ENCODE measurements at regions not wholly inside any gene's neighbourhood (a gene's known extent, or its start where the extent isn't known, plus 50 kb on each side); places are given as distances from the start of the nearest gene placed in this dataset.
"Not testable (repeated sequence)": the region's sequence is repeated elsewhere in the genome, so short reads cannot be mapped to it uniquely, and the experiment has no call there.

DNA sequence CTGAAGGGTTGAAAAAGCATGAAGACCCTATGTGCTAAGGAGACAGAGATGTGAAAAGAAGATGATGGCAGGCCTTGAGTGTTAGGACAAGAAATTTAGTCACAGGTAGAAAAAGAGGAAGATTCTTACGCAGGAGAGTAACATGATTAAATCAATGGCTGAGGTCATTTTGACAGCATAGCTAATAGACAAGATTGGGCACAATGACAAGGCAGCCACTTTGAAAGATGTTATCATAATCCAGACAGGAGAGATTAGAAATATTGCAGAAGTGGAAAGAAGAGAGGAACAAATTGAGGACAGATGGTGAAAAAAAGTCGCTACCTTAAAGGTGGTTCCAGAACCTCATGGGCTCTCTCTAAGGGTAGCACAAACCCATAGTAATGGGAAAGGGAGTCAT lies 228.8 kb upstream of the DDHD1 start:
- DNase-seq, result no peak

DNA sequence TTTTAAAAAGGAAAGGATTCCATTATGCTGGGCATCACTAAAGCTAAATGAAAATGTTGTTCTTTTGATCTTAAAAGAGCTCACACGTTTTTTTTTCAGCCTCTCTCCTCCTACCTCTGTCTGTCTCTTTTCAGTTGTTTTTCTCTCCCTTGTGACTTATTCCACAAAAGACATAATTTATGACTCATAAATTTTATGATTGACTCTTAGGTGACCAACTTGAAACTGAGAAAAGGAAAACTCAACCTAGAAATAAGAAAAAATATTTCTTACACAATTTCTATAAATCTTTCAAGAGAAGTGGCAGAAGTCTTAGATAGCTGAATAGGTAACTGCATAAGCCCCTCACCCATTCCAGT lies 227.7 kb upstream of the DDHD1 start:
- no peak for DNase-seq

DNA sequence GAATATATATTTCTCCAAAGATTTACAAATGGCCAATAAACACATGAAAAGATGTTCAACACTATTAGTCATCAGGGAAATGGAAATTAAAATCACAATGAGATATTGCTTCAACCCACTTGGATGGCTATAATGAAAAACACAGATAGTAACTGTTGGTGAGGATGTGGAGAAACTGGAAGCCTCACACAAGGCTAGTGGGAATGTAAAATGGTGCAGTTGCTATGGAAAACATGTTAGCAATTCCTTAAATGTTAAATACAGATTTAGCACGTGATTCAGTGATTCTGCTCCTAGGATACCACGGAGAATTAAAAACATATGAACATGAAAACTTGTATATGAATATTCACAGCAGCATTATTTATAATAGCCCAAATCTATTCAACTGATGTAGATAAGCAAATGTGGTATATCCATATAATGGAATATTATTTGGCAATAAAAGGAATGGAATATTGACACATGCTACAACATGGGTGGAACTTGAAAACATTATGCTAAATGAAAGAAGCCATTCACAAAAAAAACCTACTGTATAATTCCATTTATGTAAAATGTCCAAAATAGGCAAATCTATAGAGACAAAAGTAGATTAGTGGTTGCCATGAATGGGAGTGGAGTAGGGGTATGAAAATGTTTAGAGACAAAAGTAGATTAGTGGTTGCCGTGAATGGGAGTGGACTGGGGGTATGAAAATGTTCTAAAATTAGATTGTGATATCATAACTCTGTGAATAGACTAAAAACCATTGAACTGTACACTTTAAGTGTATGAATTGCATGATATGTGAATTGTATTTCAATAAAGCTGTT lies 227.1 kb upstream of the DDHD1 start:
- DNase-seq, result no peak

DNA sequence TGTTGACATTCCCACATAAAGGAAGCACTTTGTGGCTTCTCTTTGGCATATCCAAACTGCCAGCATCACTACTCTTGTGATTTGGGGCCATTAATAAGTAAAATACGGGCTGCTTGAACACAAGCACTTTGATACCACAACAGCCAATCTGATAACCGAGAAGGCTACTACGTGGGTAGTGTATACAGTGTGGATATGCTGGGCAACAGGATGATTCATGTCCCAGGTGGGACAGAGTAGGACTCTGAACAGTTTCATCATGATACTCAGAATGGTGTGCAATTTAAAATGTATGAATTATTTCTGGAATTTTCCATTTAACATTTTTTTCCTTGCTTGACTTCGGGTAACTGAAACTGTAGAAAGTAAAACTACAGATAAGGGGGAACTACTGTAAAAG lies 225.0 kb upstream of the DDHD1 start:
- DNase-seq, result no peak

DNA sequence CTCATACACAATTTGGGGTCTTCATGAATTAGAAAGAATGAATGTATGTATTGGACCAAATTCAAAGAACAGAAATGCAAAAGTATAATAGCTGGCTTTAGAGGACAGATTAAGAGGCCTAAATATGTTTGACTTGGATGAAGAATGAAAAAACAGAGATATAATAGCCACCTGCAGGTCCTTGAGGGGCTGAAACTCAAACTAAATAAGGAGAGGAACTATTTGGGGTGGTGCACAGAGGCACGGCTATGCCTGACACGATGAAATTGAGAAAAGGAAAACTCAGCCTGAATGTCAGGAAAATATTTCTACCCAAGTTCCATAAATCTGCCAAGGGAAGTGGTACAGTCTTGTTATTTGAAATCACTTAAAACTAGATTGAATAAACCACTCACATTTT lies 222.9 kb upstream of the DDHD1 start:
- peak; percentile 70 for DNase-seq

DNA sequence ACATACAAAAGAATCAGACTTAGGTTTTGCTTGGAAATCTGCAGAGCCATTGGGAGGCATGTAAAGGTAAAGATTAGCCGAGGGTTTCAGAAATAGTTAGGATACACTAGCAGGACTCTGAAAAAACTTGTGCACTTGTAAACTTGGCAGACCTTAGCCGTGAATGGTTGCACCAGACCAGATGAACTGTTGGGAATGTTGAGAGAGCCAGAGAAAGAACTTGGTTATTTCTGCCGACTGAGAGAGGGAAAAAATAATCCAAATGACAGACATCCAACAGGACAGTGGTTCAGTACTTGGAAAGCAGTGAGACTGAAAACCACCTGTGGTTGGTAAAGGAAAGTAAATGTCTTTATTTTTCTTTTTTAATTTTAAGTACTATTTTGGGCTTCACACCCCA lies 222.5 kb upstream of the DDHD1 start:
- DNase-seq, result no peak

DNA sequence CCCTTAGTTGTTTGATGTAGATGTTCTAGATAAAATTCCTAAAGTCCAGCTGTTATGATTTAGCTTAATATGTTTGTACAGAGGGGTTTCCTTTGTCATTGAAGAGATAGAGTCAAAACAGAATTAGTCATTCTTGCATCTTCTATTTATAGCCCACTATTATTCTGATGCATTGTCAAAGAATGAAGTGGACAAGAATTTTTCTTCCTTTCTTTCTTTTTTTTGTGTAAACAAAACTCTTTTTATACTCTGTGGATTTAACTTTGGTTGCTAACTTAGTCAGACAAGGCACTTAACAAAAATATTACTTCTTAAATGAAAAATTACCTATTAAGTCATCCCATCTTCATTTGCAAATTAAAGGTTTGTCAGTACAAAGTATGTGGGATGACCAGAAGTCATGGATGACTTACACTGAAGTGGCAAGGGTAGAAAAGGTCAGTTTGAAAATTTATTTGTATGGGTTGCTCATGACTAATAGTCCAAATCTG lies 215.6 kb upstream of the DDHD1 start:
- no peak for DNase-seq

DNA sequence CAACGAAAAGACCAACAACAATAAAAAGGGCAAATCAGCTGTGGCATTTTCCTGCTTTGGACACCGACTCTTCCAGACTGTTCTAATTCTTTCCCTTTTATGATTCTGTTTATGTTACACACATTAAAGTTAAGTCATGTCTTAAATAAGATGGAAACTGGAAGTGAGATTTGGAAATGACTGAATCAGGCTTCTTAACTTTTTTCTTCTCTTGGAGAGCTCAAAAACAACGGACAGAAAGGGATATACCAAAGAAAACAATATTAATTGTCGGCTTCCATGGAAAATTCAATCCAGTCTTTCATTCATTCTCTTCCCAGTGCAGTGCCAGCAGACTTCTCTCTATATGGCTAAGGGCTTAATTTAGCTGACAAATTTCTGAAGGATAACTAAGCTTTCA lies 214.9 kb upstream of the DDHD1 start:
- no peak for DNase-seq

DNA sequence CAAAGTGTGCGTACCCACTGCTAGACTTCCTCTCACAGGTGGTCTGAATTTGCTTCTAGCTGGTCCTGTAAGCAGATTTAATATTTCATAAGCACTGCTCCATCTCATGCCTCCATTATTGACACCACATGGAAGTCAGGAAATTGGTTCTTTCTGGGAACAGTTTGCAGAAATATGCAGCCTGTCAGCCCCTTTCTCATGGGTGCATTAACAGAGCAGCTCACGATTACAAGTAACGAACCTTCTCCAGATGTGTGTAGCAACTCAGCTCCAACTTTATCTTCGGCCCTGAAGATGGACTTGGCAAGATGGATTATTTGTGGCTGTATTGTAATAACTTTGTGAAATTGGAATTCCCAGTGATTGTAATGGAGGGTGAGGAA lies 214.5 kb upstream of the DDHD1 start:
- DNase-seq, result no peak

DNA sequence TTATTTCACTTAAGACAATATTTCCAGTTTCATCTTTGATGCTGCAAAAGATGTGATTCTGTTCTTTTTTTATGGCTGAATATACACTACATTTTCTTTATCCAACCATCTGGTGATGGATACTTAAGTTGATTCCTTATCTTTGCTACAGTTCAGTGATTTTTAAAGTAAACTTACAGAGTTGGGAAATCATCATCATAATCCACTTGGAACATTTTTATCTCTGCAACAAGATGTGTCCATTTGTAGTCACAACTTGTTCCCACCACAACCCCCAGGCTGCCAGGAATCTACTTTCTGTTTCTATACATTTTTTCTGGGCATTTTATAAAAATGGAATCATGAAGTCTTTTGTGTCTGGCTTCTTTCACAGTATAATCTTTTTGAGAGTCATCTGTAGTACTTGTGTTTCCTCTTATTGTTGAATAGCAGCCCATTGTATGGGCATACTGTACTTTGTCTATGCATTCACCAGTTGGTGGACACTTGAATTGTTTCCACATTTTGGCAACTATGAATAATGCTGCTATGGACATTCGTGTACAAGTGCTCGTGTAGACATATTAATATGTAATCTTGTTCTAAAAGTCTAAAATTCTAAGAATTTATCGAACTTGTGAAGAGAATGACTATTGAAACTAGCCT lies 212.5 kb upstream of the DDHD1 start:
- no peak for DNase-seq

DNA sequence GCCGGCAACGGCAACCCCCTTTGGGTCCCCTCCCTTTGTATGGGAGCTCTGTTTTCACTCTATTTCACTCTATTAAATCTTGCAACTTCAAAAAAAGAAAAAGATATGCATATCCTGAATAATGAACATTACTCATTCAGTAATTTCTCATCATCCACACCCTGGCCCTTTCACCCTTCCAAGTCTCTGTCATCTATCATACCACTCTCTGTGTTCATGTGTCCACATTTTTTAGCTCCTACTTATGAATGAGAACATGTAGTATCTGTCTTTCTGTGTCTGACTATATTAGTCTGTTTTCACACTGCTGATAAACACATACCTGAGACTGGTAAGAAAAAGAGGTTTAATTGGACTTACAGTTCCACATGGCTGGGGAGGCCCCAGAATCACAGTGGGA lies 209.8 kb upstream of the DDHD1 start:
- not testable (repeated sequence) for DNase-seq

DNA sequence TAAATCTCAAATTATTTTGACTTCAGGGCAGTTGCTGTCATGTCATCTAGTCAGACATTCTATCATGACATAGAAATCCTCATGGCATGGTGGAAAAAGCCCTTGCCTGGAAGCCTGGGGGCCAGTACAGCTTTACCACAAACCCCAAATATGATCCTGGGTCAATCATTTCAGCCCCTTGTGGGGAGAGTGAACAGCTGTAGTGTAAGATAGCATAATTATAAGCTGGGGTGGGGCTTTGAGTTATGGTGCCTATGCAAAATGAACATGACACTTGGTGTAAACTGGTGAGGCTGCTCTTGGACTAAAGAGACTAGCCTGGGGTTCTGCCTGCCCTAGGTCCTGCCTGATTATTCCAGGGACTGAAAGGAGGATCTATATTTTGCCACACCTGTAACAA lies 207.7 kb upstream of the DDHD1 start:
- no peak for DNase-seq

DNA sequence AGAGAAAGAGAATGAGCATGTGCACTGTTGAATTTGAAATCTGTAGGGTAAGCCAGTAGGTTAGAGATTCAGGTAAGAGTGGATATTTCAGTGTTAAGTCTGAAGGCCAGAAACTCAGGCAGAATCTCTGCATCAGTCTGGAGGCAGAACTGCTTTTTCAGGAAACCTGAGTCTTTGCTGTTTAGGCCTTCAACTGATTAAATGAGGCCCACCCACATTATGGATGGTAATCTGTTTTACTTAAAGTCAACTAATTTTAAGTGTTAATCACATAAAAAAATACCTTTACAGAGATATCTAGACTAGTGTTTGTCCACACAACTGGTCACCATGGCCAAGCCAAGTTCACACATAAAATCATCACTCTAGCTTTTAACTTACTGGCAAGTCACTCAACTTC lies 205.0 kb upstream of the DDHD1 start:
- DNase-seq, result no peak

DNA sequence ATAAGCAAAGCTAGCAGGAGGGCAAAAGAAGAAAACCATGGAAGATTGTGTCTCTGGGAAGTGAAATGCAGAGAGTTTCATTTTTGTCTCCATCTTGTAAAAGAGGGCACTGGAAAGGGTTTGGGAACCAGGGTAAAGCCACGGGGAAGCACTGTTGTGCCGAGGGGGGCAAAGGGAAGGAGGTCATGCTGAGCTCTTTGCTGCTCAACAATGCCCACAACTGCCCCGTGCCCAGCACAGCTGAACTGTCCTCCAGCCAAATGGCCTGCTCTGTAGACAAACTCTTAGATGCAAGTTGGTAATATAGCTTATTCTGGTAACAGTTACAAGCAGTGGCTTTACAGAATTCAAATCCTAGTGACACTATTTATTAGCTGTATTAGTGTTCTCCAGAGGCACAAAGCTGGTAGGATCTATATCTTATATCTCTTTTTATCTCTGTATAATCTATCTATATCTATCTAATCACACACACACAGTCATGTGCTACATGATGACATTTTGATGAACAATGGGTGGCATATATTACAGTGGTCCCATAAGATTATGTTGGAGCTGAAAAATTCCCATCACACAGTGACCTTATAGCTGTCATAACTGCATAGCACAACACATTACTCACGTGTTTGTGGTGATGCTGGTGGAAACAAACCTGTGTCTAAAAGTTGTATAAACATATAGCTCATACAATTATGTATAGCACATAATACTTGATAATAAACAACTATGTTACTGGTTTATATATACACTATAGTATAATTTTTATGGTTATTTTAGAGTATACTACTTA lies 203.4 kb upstream of the DDHD1 start:
- no peak for DNase-seq

DNA sequence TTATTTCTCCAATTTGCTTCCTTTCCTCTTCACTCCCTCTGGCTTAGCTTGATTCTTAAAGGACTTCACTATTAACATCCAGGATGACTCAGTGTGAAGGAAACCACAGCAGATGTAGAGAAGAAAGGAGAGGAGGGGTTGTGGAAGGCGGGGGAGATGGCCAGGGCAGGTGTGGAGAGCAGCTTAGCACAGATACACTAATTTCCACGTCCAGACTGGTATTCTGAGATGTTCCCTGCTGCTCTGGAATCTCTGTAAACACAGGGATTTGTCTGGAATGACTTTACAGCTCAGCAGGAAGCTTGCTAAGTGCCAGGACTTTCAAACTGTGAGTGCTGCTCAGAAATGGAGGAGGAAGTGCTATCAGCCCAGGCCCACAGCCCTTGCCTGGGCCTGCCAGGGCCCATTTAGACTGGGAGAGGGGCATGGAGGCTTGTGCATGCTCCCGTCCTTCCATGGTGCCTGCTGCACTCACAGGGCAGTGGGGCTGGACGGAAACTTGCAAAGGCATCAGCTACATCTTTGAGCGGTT lies 202.5 kb upstream of the DDHD1 start:
- peak; percentile 25 for DNase-seq

DNA sequence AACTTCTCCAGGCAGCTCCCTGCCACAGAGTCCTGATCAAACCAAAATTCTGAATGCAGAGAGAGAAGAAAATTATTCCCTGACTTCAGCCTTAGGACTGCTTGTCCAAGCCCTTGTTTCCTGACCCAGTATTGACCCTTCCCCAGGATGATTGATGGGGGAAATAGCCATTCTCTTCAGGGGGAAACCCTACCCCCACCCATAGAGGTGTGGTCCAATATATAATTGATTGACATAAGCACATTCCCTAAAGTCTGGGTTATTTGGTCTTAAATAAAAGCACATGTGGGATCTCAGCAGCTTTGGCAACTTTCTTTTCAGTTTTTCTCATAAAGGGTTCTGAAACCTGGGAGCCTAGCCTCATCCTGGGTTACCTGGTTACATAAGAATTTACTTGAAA lies 201.2 kb upstream of the DDHD1 start:
- no peak for DNase-seq

DNA sequence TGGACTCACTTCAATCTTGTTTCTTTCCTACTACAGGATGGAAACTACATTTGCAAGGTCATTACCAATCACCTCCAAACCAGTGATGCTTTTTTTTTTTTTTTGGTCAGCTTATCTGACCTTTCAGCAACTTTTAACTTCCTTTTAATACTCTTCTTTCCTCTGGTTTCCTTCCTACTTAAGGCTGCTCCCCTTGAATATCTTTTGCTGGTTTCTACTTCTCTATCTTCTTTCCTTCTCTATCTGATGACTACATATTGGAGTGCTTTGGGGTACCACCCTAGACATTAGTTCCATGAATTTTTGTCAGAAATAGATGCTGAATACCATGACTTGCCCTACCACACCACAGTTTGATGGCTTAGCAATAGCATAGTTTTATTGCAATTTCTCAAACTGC lies 197.7 kb upstream of the DDHD1 start:
- no peak for DNase-seq

DNA sequence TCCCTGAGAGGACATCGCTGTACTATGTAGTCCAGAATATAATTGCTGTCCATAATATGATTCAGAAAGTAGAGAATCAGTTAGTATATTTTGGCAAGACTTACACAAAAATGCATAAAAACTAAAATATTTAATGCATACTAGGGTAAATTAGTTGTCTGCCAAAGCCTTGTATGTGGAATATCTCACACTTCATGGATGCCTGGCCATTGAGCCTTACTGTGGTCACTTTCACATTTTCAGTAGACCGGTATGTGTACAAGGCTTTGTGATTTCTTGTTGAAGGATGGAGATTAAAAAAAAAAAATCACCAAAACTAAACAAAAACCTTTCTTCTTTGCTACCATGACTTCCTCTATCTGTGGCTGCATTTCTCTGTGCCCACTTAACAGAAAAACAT lies 197.3 kb upstream of the DDHD1 start:
- DNase-seq, result no peak

DNA sequence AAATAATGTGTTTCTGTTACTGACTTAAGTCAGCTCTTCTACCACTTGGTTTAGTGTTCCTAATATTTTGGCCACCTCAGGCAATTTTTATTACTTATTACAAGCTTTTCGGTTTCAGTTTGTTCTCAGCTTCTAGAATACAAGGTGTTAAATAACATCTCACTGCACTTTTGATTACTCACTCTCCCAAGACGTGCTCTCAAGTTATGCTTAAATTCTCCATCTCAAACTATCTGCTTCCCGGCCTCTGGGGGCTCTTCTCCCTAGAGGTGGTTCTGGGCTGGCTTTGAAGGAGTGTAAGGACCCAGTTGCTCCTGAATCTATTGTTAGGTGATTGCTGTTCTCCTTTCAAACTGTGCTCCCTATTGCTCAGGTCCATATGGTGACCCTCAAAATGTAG lies 193.9 kb upstream of the DDHD1 start:
- DNase-seq, result no peak

DNA sequence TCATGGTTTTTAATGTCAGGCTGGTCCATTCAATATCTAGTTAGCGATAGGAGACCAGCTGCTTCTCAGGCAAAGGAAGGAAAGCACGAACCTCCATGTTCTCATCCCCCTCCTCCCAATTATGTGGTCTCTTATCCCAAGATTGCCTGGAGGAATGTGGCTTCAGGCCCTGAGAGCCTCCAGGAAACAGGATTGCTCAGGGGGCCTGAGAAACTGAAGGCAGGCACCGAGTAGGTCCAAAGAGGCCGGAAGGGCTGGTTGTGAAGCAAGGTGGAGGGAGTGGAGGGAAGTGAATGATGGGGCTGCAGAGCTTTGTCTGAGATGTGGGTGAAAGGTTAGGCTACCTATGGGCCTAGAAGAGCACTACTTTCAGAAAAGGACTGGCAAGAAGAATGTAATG lies 188.2 kb upstream of the DDHD1 start:
- no peak for DNase-seq

DNA sequence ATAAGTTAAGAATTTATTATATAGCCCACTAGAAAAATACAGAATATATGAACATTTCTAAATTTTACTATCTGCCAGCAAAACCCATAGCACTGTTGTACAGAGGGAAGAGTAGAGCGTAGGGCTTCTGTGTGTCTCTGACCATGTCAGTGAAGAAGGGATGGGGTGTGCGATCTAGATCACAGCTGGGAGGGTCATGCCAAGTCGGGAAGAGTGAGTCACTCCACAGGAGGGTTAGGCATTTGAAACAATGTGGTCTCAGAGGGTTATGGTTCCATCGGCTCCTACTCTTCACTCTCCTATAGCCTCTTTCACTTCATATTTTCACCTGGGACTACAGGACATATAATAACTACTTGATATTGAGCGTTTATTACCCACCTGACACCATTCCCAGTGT lies 185.1 kb upstream of the DDHD1 start:
- no peak for DNase-seq

DNA sequence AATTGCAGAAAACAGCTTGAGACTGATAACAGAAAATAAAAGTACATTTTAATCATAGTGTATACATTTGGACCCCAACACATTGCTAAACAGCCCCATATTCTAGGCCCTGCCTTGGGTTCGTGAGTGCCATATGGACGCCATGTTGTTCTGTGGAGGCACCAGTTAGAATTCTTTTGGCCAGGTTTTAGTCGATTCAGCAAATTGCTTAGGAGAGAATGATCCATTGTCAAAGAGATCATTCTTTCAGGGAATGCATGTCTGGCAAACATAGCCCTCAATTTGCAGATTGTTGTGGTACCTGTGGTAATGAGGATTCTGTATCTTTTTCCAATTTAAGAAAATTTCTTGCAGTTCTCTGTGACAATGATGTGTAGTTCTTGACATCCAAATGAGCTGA lies 183.6 kb upstream of the DDHD1 start:
- DNase-seq, result no peak

DNA sequence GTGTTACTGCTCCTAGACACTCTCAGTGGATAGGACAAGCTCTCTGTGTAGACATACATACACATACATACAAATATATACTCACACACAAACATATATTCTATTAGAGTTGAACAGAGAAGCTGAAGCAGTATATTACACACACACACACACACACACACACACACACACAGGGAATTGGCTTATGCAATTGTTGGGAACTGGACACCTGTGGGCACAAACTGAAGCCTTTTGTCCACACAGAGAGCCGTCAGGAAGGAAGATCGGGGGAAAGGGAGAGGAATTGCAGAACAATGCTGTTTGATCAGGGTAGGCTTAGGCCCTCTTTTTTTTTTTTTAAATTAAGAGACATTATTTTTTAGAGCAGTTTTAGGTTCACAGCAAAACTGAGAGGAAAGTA lies 180.7 kb upstream of the DDHD1 start:
- DNase-seq, result no peak

DNA sequence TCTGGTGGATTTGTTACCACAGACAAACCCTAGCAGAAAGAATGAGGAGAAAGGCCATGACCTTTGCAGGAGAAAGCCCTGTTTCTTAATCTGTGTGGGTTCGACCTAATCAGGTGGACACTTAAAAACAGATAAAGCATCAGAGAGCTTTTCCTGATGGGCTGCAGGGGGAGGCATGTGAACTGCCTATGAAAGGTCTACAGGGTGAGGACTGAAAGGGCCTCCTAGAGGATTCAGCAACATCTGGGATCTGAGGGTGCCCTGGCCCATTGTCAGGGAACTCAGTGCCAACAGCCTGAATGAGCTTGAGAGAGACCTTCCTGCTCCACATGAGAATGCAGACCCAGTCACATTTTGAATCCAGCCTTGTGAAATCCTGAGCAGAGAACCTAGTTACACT lies 178.8 kb upstream of the DDHD1 start:
- DNase-seq, result no peak

All from NCI-H1092 treated with DMSO at 0.1 percent for 48 hours (cell line).